Body of pancreas (tissue), 4 donors: ENCODE measurements at regions not wholly inside any gene's neighbourhood (a gene's known extent, or its start where the extent isn't known, plus 50 kb on each side); places are given as distances from the start of the nearest gene placed in this dataset.

Experiments
- ATAC-seq: fragments of 150-250 bp; one replicate; pipeline ENCODE4 v1.9.1; 2016
- DNase-seq, 4 donors: peaks; one replicate each; pipeline ENCODE4 v3.0.0-alpha.2; 2019
- H3K27ac ChIP-seq, 4 donors: fragments of 200-600 bp; sonication (generic); 1 replicate in 3 of 4; 2 replicates in 1 of 4; pipeline versions ENCODE4 v1.5.1 to v1.6.1; 2016 to 2019; ENCODE audit warnings: mild to moderate bottlenecking in 1 of 4, mixed read lengths in 1 of 4, moderate library complexity in 1 of 4
- H3K27me3 ChIP-seq, 2 donors: fragments of 200-600 bp; sonication (generic); one replicate each; pipeline ENCODE4 v1.6.0; 2016; ENCODE audit warnings: mild to moderate bottlenecking in 1 of 2
- H3K36me3 ChIP-seq, 2 donors: fragments of 200-600 bp; sonication (generic); replicated peaks in 1 of 2; 2 replicates each; pipeline ENCODE4 v1.5.1; 2016; ENCODE audit warnings: low read depth in 2 of 2; ENCODE audit not compliant: insufficient read depth in 1 of 2
- H3K4me1 ChIP-seq: fragments of 200-600 bp; sonication (generic); one replicate; pipeline ENCODE4 v1.6.0; 2016
- H3K4me3 ChIP-seq, 2 donors: fragments of 200-600 bp; sonication (generic); 1 replicate in 1 of 2; 2 replicates in 1 of 2; pipeline ENCODE4 v1.5.1; 2016 to 2019
- H3K9me3 ChIP-seq, 3 donors: fragments of 200-600 bp; sonication (generic); 1 replicate in 2 of 3; 2 replicates in 1 of 3; pipeline ENCODE4 v1.5.1; 2016
- CTCF ChIP-seq, 7 experiments: fragments of 450-650 bp in 4 of 7; fragments of 200-600 bp in 3 of 7; sonication (generic) in 3 of 7; IDR thresholded peaks; one replicate each; pipeline ENCODE4 v1.5.1; 2016 to 2019; ENCODE audit warnings: antibody characterized with exemption in 7 of 7
- POLR2A ChIP-seq, 3 donors: fragments of 450-650 bp; IDR thresholded peaks; one replicate each; pipeline ENCODE4 v1.6.1; 2016; ENCODE audit warnings: antibody characterized with exemption in 3 of 3, mild to moderate bottlenecking in 2 of 3
- WGBS, 2 donors: methylation state at CpG; one replicate each; pipeline ENCODE4 v1.1.5; 2017; 5-methylcytosine and 5-hydroxymethylcytosine counted together
- intact Hi-C: fragments of 100-400 bp; cut with DNase I; formaldehyde crosslinking; loops from one replicate; pipeline ENCODE4 v1.15.1; 2023

- ATAC-seq (no peak), DNase-seq (no peak)
- Histone ChIP-seq H3K4me3 (no peak overlapping the region), H3K4me1 (no peaks in the 10 kb centered on the region), H3K36me3 (no peaks in the 10 kb centered on the region), H3K9me3 (no peaks in the 10 kb centered on the region), H3K27me3 (no peaks in the 10 kb centered on the region), H3K27ac (no peak overlapping the region)
- intact Hi-C loops: no loop called here
- TF ChIP-seq CTCF (IDR thresholded peaks at IDR 0.05): no peak
- TF ChIP-seq POLR2A (IDR thresholded peaks at IDR 0.05): no peak
- 57 to 68% methylated on average over 2 of the region's 2 CpGs for WGBS, 2 donors
These were observed 89.2 kb upstream of the EXOC1L start for GRCh38 chr4:55730280-55730931.

- ATAC-seq (no peak), DNase-seq (no peak)
- intact Hi-C loops: no loop called here
- Histone ChIP-seq H3K4me3 (no peak overlapping the region), H3K27ac (no peak overlapping the region), H3K4me1 (no peaks in the 10 kb centered on the region), H3K36me3 (no peaks in the 10 kb centered on the region), H3K9me3 (no peaks in the 10 kb centered on the region), H3K27me3 (no peaks in the 10 kb centered on the region)
- TF ChIP-seq CTCF (IDR thresholded peaks at IDR 0.05) (no peak), POLR2A (IDR thresholded peaks at IDR 0.05) (no peak)
- 60 to 71% methylated on average over 2 of the region's 2 CpGs for WGBS, 2 donors
These were observed 87.6 kb upstream of the EXOC1L start for GRCh38 chr4:55731959-55732358.

GRCh38 chr4:55732864-55733263, 86.7 kb upstream of the EXOC1L start:
- no peaks in the 10 kb centered on the region for H3K9me3 ChIP-seq
- no peaks in the 10 kb centered on the region for H3K27me3 ChIP-seq
- no peak overlapping the region for H3K4me3 ChIP-seq
- DNase-seq: no peak
- no peak for ATAC-seq
- TF ChIP-seq POLR2A (IDR thresholded peaks at IDR 0.05): no peak
- no peak for TF ChIP-seq CTCF (IDR thresholded peaks at IDR 0.05)
- 36 to 41% methylated on average over 3 of the region's 3 CpGs for WGBS, 2 donors
- no peak overlapping the region for H3K27ac ChIP-seq
- no peaks in the 10 kb centered on the region for H3K36me3 ChIP-seq
- intact Hi-C loops: no loop called here
- no peaks in the 10 kb centered on the region for H3K4me1 ChIP-seq

- Histone ChIP-seq H3K27me3 (no peaks in the 10 kb centered on the region), H3K4me1 (no peaks in the 10 kb centered on the region), H3K27ac (no peak overlapping the region), H3K36me3 (no peaks in the 10 kb centered on the region), H3K4me3 (no peak overlapping the region), H3K9me3 (no peaks in the 10 kb centered on the region)
- ATAC-seq: peak; percentile 42
- TF ChIP-seq POLR2A (IDR thresholded peaks at IDR 0.05) (no peak), CTCF (IDR thresholded peaks at IDR 0.05) (no peak)
- WGBS, 2 donors: 22 to 27% methylated on average over 2 of the region's 2 CpGs
- intact Hi-C loops: no loop called here
- DNase-seq: peak; percentile 44 to 91 (median 64)
These were observed 85.7 kb upstream of the EXOC1L start for GRCh38 chr4:55733932-55734331.

- no peaks in the 10 kb centered on the region for H3K36me3 ChIP-seq
- no peaks in the 10 kb centered on the region for H3K27me3 ChIP-seq
- no peak for TF ChIP-seq POLR2A (IDR thresholded peaks at IDR 0.05)
- TF ChIP-seq CTCF (IDR thresholded peaks at IDR 0.05): peak in 6 of 7 experiments; percentile 10 to 38 (median 26)
- intact Hi-C loops: no loop called here
- no peaks in the 10 kb centered on the region for H3K9me3 ChIP-seq
- no peak for ATAC-seq
- H3K4me1 ChIP-seq: no peaks in the 10 kb centered on the region
- H3K27ac ChIP-seq: no peak overlapping the region
- 8 to 13% methylated on average over 3 of the region's 3 CpGs for WGBS, 2 donors
- H3K4me3 ChIP-seq: no peak overlapping the region
- no peak for DNase-seq
These were observed 82.9 kb upstream of the EXOC1L start for GRCh38 chr4:55736605-55737183.
